ENCODE measurements at regions not wholly inside any gene's neighbourhood (a gene's known extent, or its start where the extent isn't known, plus 50 kb on each side); places are given as distances from the start of the nearest gene placed in this dataset.

DNA sequence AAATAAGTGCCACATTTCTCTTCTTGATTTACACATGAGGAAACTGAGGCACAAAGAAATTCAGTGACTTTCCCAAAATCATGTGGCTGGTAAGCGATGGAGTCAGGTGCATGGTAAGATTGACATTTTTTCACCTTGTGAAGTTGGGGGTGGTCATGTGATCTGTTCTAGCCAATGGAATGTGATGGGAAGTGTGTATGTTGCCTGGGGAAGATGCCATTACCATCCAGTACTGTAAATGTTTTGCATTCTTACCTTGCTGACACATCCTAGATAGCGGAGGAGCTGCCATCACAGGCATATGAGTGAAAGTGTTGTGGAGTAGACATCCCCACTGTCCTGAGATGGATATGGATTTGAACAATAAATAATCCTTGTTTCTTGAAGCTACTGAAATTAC lies 499.6 kb upstream of the SULF2 start:
- TF ChIP-seq, protein P1, sequence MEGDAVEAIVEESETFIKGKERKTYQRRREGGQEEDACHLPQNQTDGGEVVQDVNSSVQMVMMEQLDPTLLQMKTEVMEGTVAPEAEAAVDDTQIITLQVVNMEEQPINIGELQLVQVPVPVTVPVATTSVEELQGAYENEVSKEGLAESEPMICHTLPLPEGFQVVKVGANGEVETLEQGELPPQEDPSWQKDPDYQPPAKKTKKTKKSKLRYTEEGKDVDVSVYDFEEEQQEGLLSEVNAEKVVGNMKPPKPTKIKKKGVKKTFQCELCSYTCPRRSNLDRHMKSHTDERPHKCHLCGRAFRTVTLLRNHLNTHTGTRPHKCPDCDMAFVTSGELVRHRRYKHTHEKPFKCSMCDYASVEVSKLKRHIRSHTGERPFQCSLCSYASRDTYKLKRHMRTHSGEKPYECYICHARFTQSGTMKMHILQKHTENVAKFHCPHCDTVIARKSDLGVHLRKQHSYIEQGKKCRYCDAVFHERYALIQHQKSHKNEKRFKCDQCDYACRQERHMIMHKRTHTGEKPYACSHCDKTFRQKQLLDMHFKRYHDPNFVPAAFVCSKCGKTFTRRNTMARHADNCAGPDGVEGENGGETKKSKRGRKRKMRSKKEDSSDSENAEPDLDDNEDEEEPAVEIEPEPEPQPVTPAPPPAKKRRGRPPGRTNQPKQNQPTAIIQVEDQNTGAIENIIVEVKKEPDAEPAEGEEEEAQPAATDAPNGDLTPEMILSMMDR (IDR thresholded peaks at IDR 0.05; ENCODE audit: low read depth, low read length): no peak
- no peak for TF ChIP-seq EZH2phosphoT487 (IDR thresholded peaks at IDR 0.05; ENCODE audit: low read depth)
